GM19328 (cell line): ENCODE measurements at regions not wholly inside any gene's neighbourhood (a gene's known extent, or its start where the extent isn't known, plus 50 kb on each side); places are given as distances from the start of the nearest gene placed in this dataset.

ENCODE experiments used
- ATAC-seq: cut with Tn5 transposase; IDR thresholded peaks from one replicate; pipeline ENCODE4 v1.9.1; 2021; ENCODE audit warnings: mild to moderate bottlenecking, moderate library complexity; ENCODE audit not compliant: unreplicated experiment

DNA sequence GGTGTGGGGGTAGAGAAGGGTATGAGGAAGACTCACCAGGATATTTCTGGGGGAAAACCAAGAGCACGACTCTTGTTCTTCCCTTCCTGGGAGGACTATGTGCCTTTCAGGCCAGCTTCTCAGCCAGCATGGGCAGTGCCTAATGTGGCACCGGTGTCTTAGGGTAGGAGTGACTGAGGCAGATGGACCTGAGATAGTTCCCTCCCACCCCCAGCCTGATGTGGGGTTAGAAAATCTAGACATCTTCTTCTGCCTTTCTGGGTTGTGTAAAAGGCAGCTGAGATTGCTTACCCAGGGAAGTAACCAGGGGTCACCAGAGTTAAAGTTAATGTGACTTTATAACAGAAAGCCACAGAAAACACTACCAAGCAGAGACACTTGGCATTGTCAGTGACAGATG is 127.3 kb downstream of the TMA16 start:
- no peak for ATAC-seq

DNA sequence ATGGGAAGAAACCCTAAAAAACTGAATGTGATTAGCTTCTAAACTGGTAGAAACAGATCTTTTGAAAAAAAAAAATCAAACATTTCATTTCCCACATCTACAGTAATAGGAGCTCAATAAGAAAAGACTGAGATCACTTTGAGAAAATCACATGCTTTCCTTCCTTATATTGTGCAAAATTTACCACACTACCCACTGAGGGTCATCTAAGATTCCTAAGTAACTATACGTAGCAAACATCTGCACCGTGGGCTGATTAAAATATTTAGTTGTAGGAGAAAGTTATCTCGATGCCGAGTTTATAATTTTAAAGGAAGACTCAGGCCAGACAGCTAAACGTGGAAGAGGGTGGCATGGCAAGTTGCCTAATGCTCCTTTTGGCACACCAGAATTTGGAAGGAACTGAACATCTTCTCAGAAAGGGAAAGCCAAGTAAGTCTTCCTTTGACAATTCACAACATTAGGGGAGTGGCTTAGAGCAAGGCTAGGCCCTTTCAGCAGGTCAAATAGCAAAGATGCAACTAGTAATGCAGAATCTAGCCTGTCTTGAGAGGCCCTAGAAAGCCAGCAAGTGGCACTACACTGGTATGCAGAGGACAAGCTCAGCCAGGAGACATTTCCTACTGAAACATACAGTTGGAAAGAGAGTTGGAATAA is 128.0 kb downstream of the TMA16 start:
- no peak for ATAC-seq

DNA sequence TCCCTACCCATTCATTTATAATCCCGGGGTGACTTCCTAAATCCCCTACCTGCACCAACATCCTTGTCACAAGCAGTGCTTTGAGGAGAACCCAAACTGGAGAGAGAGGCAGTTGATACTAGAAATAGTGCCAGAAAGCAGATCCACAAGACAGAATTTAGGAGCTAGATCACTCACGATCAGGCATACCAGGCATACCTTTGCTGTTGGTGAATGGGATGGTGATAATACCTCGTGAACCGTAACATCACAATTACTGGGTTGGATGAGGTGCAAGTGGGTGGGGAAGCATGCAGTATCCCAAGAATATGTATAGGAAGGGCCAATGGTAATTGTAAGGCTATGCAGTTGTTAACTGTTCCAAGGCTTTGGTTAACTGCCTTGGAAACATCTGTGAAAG is 129.3 kb downstream of the TMA16 start:
- ATAC-seq, result no peak

DNA sequence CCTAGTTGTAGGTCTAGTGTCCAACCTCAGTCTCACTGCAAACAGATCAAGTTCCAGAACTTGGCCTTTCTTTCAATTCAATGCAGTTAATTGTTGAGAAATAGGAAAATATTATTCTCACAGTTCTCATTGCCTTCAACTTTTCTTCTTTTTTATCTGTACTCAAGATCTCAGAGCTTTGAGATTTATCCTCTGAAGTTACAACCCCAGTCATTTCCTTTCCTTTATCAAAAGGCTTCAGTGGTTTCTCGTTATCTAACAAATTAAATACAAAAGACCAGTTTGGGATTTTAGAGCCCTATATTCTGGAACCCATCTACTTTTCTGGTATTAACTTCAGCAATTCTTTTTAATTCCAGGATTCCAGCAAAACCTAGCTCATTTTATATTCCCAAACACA is 130.2 kb downstream of the TMA16 start:
- no peak for ATAC-seq

DNA sequence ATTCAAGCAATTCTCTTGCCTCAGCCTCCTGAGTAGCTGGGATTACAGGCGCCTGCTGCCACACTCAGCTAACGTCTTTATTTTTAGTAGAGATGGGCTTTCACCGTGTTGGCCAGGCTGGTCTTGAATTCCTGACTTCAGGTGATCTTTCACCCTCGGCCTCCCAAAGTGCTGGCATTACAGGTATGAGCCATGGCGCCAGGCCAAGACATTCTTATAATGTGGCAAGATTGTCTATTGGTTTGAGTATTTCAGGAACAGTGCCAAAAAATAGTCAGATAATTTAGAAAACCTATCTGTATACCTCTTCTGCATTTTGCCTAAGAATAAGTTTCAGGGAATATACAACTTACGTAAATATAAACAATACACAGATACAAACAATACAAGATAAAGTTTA is 136.8 kb downstream of the TMA16 start:
- ATAC-seq, result no peak

DNA sequence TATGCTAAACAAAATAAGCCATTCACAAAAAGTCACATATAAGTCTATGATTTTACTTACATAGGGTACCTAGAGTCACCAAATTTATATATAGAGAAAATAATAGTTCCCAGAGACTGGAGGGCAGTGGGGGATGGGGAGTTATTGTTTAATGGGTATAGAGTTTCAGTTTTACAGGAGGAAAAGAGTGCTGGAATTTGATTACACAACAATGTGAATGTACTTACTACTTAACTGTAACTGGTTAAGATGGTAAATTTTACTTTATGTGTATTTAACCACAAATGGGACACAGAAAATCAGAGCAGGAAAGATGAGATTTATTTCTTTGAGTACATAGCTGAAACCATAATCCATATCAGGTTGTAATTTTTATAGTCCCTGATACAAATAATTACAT is 144.4 kb downstream of the TMA16 start:
- ATAC-seq, result no peak

DNA sequence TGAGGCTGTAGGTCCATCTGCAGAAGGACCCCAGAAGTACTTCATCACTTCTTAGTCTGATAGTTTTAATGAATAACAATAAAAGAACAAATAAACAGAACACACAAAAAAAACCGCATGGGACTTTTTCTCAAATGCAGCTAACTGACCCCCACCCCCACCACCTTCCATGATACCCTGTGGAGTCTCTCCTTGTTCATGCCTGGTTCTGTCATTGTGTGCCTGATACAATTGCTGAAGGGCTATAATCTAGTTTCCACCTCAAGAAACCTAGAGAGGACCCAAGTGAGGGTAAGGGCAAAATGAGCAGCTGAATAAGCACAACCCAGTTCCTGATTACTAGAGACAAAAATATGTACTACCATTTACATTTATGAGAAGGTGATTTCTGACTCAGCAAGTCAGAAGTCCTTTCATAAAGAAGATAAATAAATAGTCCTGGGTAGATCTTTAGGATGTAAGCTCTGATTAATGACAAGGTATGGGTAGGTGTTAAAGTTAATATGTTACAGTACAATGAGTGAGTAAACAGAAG is 155.1 kb downstream of the TMA16 start:
- no peak for ATAC-seq

DNA sequence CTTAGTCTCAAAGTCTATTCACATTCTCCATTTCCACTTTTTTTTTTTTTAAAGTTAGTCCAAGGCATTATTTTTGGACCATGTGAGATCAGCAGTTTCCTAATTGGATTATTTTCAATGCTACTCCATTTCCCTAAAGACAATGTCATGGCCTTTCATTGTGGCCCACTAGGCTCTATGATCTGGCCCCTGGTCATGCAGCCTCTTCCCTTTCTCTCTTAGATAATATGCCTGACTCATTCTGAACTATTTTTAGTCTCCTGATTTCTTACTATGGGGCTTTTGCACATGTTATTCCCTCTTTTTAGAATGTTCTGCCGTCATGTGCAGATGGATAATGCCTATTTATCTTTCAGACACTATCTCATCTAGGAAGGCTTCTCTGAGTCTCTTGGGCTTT is 157.3 kb downstream of the TMA16 start:
- ATAC-seq, result no peak

DNA sequence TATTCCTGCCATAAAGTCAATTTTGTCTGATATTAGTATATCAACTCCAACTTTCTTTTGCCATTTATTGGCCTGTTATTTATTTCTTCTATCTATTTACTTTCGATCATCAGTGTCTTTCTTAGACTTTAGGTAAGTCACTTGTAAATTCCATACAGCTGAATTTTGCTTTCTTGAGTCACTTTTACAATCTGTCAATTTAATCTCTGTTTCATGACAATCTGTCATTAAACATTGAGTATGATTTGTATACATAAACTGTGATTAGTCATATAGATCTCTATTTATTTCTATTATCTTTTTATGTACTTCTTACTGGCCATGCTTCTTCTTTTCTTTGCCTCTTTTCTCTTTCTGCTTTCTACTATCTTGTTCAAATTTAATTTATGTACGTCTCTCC is 160.1 kb downstream of the TMA16 start:
- ATAC-seq, result no peak

DNA sequence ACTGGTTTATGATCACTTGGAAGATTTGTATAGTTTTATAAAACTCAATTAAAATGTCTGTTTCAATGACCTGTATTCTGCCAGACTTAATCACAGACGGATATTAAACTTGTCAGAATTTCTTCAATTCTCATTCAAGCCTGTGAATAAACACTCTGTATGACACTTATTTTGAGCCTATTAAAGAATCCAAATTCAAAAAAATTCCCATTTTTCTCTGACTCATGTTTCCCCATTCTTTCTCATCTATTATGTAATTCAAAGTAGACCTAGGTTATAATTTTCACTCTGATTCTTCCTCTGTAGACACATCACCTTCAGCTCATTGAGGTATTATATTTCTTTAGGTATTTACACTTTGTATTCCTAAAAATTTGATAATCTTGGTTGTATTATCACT is 166.1 kb downstream of the TMA16 start:
- ATAC-seq, result no peak

DNA sequence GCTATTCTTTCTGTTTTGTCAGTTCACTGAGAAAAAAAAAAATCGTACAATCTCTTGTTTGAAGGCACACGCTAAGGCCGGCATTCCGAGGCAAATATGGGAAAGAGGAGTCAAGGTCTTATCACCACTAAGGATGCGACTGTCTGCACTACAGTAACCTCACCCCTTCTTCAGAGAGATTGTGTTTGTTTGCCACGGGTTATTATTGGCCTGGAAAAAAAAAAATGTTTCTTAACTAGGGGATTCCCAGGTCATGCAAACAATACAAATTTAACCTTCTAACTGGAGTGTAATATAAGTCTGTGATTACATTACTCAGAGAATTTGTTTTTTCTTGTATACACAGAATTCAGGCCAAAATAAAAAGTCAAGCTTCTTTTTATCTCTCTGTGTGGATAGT is 168.3 kb downstream of the TMA16 start:
- ATAC-seq, result no peak

DNA sequence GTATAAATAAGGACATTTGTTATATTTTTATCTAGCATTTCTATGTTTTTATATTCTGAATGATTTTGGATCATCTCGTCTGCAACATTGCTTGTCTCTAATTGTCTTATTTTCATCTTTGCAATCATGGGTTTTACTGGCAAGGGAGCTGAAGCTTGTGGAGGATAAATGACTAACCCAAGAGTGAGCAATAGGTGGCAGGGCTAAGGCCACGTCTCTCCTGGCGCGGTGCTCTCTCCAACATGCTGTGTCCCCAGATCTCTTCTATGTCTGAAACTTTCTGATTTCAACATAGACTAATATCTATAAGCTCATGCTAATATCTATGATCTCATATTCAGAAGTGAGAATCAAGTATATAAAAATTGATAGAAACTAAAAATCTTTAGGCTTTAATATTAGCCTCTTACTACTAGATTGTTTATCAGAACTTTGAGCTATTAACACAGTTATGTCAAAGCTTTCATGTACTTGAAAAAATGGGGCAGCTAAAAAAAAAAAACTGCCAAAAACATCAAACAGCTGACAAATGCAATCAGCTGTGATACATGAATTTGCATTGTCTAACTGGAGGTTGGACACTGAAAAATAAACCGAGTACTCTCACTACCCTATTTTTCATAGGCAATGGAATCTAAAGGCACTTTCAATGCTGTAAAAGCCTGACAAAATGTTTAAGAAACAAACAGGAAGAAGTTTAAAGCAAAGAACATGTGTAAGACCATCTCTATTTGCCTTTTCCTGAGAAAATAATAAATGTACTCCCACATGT is 169.2 kb downstream of the TMA16 start:
- peak; percentile 71 for ATAC-seq

DNA sequence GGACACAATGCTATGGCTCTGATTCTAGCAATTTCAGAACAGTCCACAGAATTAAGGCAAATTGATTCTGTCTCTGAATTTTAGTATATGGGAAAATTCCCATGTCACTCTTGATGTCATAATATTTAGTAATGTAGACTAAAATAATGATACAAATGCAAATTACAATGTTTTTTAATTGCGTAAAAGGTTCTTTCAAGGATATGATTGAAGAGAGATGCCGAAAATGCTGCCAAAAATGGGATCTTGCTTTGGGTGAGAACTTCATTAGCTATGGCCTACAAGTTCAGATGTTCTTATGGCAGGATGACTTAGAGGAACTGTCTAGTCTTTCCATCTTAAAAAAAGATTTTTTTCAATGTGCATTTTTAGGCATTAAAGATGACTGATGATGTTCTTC is 170.6 kb downstream of the TMA16 start:
- ATAC-seq, result no peak

DNA sequence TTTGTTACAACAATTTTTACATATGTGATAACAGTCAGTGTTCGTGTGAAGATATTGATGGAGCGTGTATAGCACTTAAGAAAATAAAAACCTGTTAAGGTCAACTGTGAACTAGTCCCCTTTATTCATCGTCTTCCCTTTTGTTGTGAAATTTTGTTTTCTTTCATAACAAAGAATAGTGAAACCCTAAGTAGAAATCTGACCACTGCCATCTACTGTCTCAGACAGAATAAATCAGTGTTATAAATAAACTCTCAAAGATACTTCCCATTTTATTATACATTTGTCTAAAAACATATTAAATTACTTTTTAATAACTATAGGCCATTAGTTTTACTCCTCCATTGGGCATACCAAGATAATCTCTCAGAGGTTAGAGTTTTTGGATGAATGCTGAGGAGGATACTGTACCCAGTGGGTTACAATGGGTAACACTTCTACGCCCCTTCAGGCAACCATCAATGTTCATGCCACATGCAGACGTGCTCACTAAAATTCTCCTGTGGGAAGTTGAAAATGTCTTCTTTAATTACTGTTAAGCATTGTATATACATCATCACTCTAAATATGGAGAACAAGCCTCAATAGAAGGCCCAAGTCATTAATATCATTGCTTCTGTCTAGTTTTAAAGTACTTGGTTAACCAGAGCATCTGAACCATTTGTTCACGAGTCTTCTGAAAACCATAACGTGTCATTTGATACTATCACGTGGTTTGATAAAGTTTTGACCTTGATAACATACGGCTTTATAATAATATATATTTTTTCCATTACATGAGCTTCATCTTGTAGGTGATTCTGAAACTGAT is 171.2 kb downstream of the TMA16 start:
- ATAC-seq, result peak; percentile 34

DNA sequence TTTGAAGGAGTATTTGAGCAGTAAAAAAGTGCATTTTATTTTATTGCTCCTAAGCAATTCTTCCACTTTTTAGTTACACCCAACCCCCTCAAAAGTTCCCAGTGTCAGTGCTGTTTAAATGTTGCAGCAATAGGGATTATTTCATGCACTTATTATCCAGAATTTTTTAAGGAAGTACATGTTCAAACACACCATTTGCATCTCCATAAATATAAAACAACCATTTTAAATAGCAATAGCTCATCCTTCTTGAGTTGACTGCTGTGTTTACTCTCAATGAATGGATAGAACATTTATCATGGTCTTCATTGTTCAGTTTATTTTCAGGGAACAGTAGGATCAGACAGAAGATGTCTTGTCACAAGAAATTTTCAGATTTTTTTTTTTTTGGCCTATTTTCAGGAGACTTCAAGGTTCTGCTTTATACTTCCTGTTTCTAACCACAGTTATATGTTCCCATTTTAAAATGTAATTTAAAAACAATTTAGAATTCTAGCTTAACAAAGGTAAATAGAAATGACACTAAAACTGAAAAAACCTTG is 171.9 kb downstream of the TMA16 start:
- ATAC-seq, result no peak

DNA sequence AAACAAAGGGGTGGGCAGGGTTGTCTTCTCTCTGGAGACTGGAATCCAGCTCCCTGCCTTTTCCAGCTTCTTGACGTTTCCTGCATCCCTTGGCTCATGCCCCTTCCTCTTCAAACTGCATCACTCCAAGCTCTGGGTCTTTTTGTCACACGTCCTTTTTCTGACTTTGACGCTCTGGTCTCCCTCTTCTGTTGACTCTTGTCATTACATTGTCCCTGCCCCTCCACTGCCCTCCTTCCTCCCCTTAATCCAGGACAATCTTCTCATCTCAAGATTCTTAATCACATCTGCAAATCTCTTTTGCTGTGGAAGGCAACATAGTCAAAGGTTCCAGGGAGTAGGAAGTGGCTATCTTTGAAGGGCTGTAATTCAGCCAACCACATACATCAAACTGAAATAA is 178.3 kb downstream of the TMA16 start:
- ATAC-seq, result no peak

DNA sequence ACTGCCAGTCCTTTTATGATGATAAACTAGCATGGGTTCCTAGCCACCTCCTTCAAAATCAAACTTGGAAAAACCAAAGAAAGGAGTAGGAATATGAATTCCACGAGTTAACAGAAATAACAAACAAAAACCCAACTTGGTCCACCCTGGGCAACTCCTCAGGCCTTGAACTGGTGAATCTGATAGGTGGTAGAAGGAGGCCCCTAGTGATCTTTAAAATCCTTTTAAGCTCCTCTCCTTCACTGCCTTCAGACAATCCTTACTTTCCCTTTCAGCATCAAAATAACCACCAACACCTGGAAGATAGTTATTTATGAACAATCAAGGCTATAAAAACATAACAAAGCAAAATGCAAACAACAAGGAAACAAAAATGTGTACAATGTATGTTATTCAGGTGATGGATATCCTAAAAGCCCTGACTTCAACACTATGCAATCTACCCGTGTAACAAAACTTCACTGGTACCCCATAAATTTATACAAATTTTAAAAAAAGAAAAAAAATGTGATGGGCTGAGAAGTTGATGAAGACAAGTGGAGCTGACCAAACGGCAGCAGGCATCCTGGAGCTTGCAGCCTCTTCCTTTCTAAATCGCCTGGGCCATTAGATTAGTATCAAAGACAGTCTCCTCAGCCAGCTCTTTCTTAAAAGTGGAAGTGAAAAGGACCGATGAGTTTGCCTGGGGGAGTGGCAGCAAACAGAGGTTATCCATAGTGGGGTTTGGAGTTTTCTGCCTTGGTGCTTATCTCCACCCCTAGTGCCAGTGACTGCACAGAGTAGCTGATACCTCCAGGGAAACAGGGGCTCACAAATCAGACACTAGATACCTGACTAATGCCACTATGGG is 179.6 kb downstream of the TMA16 start:
- ATAC-seq, result no peak

DNA sequence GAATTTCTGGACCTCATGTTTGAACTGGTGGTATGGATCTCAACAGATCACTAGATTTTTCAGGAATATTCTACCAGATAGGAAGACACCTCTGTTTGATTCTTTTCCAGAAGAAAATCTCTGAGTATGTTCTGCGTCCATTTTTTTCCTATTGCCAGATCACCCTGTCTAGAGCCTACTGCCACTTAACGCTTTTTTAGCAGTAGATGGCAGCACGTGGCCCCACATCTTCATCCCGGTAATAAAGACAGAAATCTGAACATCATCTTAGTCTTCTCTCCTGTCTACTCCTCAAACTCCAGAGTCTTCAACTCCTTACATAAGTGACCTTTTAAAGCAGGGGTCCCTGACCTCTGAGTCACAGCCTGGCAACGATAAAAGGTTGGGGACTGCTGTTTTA is 184.7 kb downstream of the TMA16 start:
- ATAC-seq, result no peak

DNA sequence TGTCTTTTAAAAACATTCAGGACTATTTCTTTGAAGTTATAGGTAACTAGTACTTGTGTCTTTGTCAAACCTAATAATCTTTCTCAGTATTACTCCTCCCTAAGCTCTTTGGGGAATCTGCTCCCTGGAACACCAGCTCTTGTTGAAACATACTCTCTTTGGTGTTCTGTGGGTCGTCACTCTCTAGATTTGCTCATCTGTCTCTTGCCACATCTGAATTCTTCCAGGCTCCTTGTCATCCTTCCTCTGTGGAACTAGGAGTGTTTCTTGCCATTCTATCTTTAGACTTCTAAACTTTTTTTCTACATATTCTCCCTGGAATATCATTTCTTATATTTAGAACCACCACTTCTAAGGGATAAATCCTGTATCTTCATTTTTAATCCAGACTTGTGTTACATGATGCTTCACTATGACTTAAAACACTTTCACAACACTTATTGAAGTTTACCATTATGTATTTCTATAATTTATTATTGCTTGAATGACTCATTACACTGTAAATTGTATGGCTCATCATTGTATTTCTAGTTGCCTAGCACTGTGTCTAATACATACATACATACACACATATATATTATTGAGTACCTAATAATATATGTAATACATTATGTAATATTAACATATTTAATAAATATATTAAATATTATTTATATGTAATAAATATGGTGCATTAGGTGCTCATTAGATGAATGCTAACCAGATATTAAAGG is 186.1 kb downstream of the TMA16 start:
- no peak for ATAC-seq
